K562 (cell line): ENCODE measurements at regions not wholly inside any gene's neighbourhood (a gene's known extent, or its start where the extent isn't known, plus 50 kb on each side); places are given as distances from the start of the nearest gene placed in this dataset.

Experiments
- ATAC-seq: fragments of 200-7000 bp; cut with Tn5 transposase; 3 replicates; pipeline ENCODE4 v1.9.1; 2020; ENCODE audit warnings: moderate library complexity
- BruUV-seq: library from RNA; stranded (reverse); fragments of 400-500 nt; replicated peaks from 2 replicates; lab custom pipeline; 2021; lab: Mats Ljungman, UMichigan
- CTCF ChIA-PET: fragments of 300-600 bp; formaldehyde crosslinking; extraction: SDS; loops from one replicate; lab custom pipeline; 2021; ENCODE audit warnings: low intra/inter-chr PET ratio; lab: Yijun Ruan, JAX
- POLR2A ChIA-PET: fragments of 300-600, 350-650 bp; sonication (Branson Sonifier 250); formaldehyde crosslinking; extraction: SDS; loops from one replicate; lab custom pipeline; 2021; ENCODE audit warnings: antibody characterized with exemption, inconsistent platforms; lab: Yijun Ruan, JAX
- DNase-seq, 4 experiments: peaks; one replicate each; pipeline versions ENCODE4 v3.0.0 to v3.0.0-alpha.2; 2011 to 2018; ENCODE audit warnings: low spot score in 3 of 4, mixed read lengths in 3 of 4; ENCODE audit errors: extremely low read depth in 1 of 4
- FAIRE-seq: peaks from 2 replicates; lab custom pipeline; 2011; peaks lifted over from hg19 to GRCh38; lab: Jason Lieb, UNC
- H2AFZ ChIP-seq: 2 replicates; pipeline ENCODE4 v1.6.0; 2011; ENCODE audit warnings: low read depth, low read length, control low read depth, inconsistent platforms
- H3K27ac ChIP-seq: fragments of 200-600 bp; 3 replicates; pipeline ENCODE4 v1.8.0; 2011; ENCODE audit warnings: low read depth, mild to moderate bottlenecking, control low read depth, inconsistent platforms, low read length, moderate library complexity, mixed read lengths; ENCODE audit errors: extremely low read depth
- H3K27me3 ChIP-seq, 2 experiments: fragments of 300-600 bp in 1 of 2; 2 replicates in 1 of 2; 3 replicates in 1 of 2; pipeline versions ENCODE4 v1.6.0 to v1.8.0; 2011; ENCODE audit warnings: inconsistent platforms in 2 of 2, low read length in 2 of 2, mild to moderate bottlenecking in 1 of 2, mixed read lengths in 1 of 2, moderate library complexity in 1 of 2; ENCODE audit not compliant: control insufficient read depth in 2 of 2, insufficient read depth in 2 of 2
- H3K36me3 ChIP-seq: fragments of 300-600 bp; 3 replicates; pipeline ENCODE4 v1.8.0; 2011; ENCODE audit warnings: mild to moderate bottlenecking, low read length, inconsistent platforms; ENCODE audit not compliant: control insufficient read depth, insufficient read depth
- H3K4me1 ChIP-seq, 2 experiments: fragments of 200-600 bp in 1 of 2; replicated peaks in 1 of 2; 2 replicates in 1 of 2; 3 replicates in 1 of 2; pipeline versions ENCODE4 v1.5.1 to v1.8.0; 2011; ENCODE audit warnings: inconsistent platforms in 2 of 2, low read length in 2 of 2, mild to moderate bottlenecking in 1 of 2, mixed read lengths in 1 of 2, moderate library complexity in 1 of 2; ENCODE audit not compliant: control insufficient read depth in 2 of 2, insufficient read depth in 2 of 2
- H3K4me2 ChIP-seq: 2 replicates; pipeline ENCODE4 v1.6.1; 2011; ENCODE audit warnings: low read length, control low read depth, inconsistent platforms, mixed read lengths; ENCODE audit not compliant: insufficient read depth
- H3K4me3 ChIP-seq: fragments of 200-600 bp; sonication (generic), shearing (Covaris generic); 2 replicates; pipeline ENCODE4 v1.5.1; 2016; ENCODE audit warnings: control low read depth, inconsistent platforms
- H3K79me2 ChIP-seq: fragments of 200-600 bp; 3 replicates; pipeline ENCODE4 v1.8.0; 2011; ENCODE audit warnings: low read length, inconsistent platforms; ENCODE audit not compliant: control insufficient read depth, insufficient read depth
- H3K9ac ChIP-seq, 2 experiments: 2 replicates each; pipeline versions ENCODE4 v1.6.0 to v1.6.1; 2011; ENCODE audit warnings: low read depth in 2 of 2, low read length in 2 of 2, control low read depth in 1 of 2, inconsistent platforms in 1 of 2, mild to moderate bottlenecking in 1 of 2, mixed read lengths in 1 of 2; ENCODE audit not compliant: insufficient read depth in 1 of 2
- H3K9me1 ChIP-seq: one replicate; pipeline ENCODE4 v1.6.0; 2011; ENCODE audit warnings: inconsistent platforms, mild to moderate bottlenecking, low read length, moderate library complexity; ENCODE audit not compliant: control insufficient read depth, insufficient read depth
- H3K9me3 ChIP-seq: replicated peaks from 2 replicates; pipeline ENCODE4 v1.5.1; 2011; ENCODE audit warnings: low read depth, low read length, inconsistent platforms; ENCODE audit not compliant: control insufficient read depth, insufficient read depth
- H4K20me1 ChIP-seq: replicated peaks from 2 replicates; pipeline ENCODE4 v1.6.1; 2011; ENCODE audit warnings: low read length, inconsistent platforms, mixed read lengths; ENCODE audit not compliant: control insufficient read depth, insufficient read depth
- MAFG ChIP-seq: fragments of 450-650 bp; conservative IDR thresholded peaks from 2 replicates; pipeline ENCODE4 v1.6.1; 2016; ENCODE audit warnings: missing genetic modification characterization, missing compliant biosample characterization
- MECOM ChIP-seq: fragments of 250-450 bp; sonication (Bioruptor Pico); IDR thresholded peaks from 2 replicates; pipeline ENCODE4 v1.8.0; 2022; ENCODE audit warnings: inconsistent platforms
- NR4A1 ChIP-seq, 2 experiments: fragments of 250-450 bp in 1 of 2; fragments of 450-650 bp in 1 of 2; sonication (Bioruptor Pico) in 1 of 2; IDR thresholded peaks; 2 replicates each; pipeline versions ENCODE4 v1.4.0 to v1.6.1; 2016 to 2020; ENCODE audit warnings: mild to moderate bottlenecking in 2 of 2, missing compliant biosample characterization in 1 of 2, missing genetic modification characterization in 1 of 2, moderate library complexity in 1 of 2
- RBM34 ChIP-seq: fragments of 200-400 bp; formaldehyde crosslinking; IDR thresholded peaks from 2 replicates; pipeline ENCODE4 v1.6.1; 2018; ENCODE audit warnings: low read length, borderline replicate concordance; ENCODE audit not compliant: insufficient read depth
- U2AF1 ChIP-seq: fragments of 200-400 bp; formaldehyde crosslinking; optimal IDR thresholded peaks from 2 replicates; pipeline ENCODE3; 2017; ENCODE audit warnings: mild to moderate bottlenecking, low read depth, low read length, moderate library complexity
- ZZZ3 ChIP-seq: fragments of 450-650 bp; IDR thresholded peaks from 2 replicates; pipeline ENCODE4 v1.6.1; 2016; ENCODE audit warnings: antibody characterized with exemption, mild to moderate bottlenecking, moderate library complexity
- WGBS: fragments of 100-300 bp; shearing (Covaris generic); methylation state at CpG from one replicate; pipeline ENCODE4 v1.1.6; 2016; ENCODE audit warnings: low coverage, mixed read lengths; ENCODE audit not compliant: insufficient coverage; ENCODE audit errors: missing lambda C conversion rate; 5-methylcytosine and 5-hydroxymethylcytosine counted together
- in situ Hi-C: fragments of 300-500 bp; cut with MboI; formaldehyde crosslinking; loops from 4 replicates; pipeline ENCODE4 v1.15.0; 2018; ENCODE audit warnings: inconsistent platforms, mixed read lengths
- intact Hi-C: fragments of 100-400 bp; cut with micrococcal nuclease; formaldehyde crosslinking; loops from 2 replicates; pipeline ENCODE4 v1.14.2; 2022
- TF ChIP-seq, protein P1 (sequence below): sonication (generic); formaldehyde crosslinking; IDR thresholded peaks from 2 replicates; pipeline ENCODE4 v1.8.0; 2022; ENCODE audit warnings: mild to moderate bottlenecking, missing genetic modification reagents, borderline replicate concordance

DNA sequence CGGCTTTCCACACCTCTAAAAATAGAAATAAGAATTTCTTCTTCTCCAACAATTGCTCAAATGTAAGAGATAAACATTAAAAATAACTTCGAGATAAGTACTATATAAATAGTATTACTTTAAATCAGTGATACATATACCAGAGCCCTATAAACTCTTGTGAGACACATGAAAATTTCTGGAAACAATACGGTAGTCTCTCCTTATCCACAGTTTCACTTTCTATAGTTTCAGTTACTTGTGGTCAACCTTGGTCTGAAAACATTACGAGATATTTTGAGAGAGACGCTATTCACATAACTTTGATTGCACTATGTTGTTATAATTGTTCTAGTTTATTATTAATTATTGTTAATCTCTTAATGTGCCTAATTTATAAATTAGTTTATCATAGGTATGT lies 101.5 kb upstream of the CXXC4 start:
- Histone ChIP-seq H3K9me3 (no peaks in the 10 kb centered on the region), H3K4me2 (no peak overlapping the region), H3K27me3 (no peaks in the 10 kb centered on the region), H3K36me3 (no peaks in the 10 kb centered on the region), H2AFZ (no peak overlapping the region), H3K9me1 (no peaks in the 10 kb centered on the region), H3K4me1 (no peaks in the 10 kb centered on the region), H3K27ac (no peak overlapping the region), H3K79me2 (no peaks in the 10 kb centered on the region), H4K20me1 (no peaks in the 10 kb centered on the region), H3K9ac (no peak overlapping the region), H3K4me3 (no peak overlapping the region)
- ATAC-seq (no peak), FAIRE-seq (no peak), DNase-seq (no peak)
- in situ Hi-C loops (no loop called here), intact Hi-C loops (no loop called here)
- no TSS peak for BruUV-seq
- POLR2A ChIA-PET: no interaction called here
- WGBS: 0% methylated on average over 5 of the region's 5 CpGs
- TF ChIP-seq, protein P1, sequence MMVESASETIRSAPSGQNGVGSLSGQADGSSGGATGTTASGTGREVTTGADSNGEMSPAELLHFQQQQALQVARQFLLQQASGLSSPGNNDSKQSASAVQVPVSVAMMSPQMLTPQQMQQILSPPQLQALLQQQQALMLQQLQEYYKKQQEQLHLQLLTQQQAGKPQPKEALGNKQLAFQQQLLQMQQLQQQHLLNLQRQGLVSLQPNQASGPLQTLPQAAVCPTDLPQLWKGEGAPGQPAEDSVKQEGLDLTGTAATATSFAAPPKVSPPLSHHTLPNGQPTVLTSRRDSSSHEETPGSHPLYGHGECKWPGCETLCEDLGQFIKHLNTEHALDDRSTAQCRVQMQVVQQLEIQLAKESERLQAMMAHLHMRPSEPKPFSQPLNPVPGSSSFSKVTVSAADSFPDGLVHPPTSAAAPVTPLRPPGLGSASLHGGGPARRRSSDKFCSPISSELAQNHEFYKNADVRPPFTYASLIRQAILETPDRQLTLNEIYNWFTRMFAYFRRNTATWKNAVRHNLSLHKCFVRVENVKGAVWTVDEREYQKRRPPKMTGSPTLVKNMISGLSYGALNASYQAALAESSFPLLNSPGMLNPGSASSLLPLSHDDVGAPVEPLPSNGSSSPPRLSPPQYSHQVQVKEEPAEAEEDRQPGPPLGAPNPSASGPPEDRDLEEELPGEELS (CRISPR knock-in tag): no peak
- TF ChIP-seq RBM34: no peak
- CTCF ChIA-PET: no interaction called here

DNA sequence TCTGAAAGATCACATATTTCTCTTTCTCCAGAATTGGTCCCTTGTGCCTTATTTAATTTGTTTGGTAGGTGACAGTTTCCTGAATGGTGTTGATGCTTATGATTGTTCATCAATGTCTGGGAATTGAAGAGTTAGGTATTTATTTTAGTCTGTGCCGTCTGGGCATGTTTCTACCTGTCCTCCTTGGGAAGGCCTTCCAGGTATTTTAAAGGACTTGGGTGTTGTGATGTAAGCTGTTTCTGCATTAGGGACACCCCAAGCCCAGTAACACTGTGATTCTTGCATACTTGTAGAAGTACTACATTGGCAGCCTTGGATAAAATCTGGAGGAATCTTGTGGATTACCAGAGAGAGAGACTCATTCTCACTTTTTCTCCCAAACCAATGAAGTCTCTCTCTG lies 120.8 kb upstream of the CXXC4 start:
- H3K4me1 ChIP-seq: no peaks in the 10 kb centered on the region
- WGBS: 0% methylated on average over 1 of the region's 1 CpG
- BruUV-seq: no TSS peak
- no peaks in the 10 kb centered on the region for H3K79me2 ChIP-seq
- no peak overlapping the region for H3K9ac ChIP-seq
- H3K4me2 ChIP-seq: no peak overlapping the region
- H3K4me3 ChIP-seq: no peak overlapping the region
- CTCF ChIA-PET: no interaction called here
- H3K27me3 ChIP-seq: no peaks in the 10 kb centered on the region
- H4K20me1 ChIP-seq: no peaks in the 10 kb centered on the region
- no peaks in the 10 kb centered on the region for H3K9me1 ChIP-seq
- H3K27ac ChIP-seq: no peak overlapping the region
- no peaks in the 10 kb centered on the region for H3K9me3 ChIP-seq
- no peaks in the 10 kb centered on the region for H3K36me3 ChIP-seq
- in situ Hi-C loops (no loop called here), intact Hi-C loops (no loop called here)
- DNase-seq (no peak), ATAC-seq (no peak)
- TF ChIP-seq ZZZ3 (no peak), MECOM (CRISPR knock-in tag) (no peak), U2AF1 (no peak), MAFG (tag) (no peak), NR4A1 (CRISPR knock-in tag; IDR thresholded peaks at IDR 0.05) (no peak), NR4A1 (tag; IDR thresholded peaks at IDR 0.05) (no peak)
- TF ChIP-seq, all 486 proteins: peak for 0
- FAIRE-seq: no peak
- POLR2A ChIA-PET: no interaction called here
- H2AFZ ChIP-seq: no peak overlapping the region
